ENCODE measurements at regions not wholly inside any gene's neighbourhood (a gene's known extent, or its start where the extent isn't known, plus 50 kb on each side); places are given as distances from the start of the nearest gene placed in this dataset.

- no peaks in the 10 kb centered on the region for H3K27me3 ChIP-seq (ENCODE audit: control insufficient read depth in 3 of 3, insufficient read depth in 3 of 3, low read length in 2 of 3)
- no peak overlapping the region for H3K4me3 ChIP-seq
- no peaks in the 10 kb centered on the region for H3K4me1 ChIP-seq (ENCODE audit: control insufficient read depth in 5 of 5, insufficient read depth in 5 of 5, low read length in 5 of 5)
- H3K9me3 ChIP-seq (ENCODE audit: control insufficient read depth in 4 of 4, insufficient read depth in 3 of 4, low read length in 3 of 4) = no peaks in the 10 kb centered on the region
- ATAC-seq (ENCODE audit: insufficient read depth, low FRiP score) = no peak
- DNase-seq = no peak
- TF ChIP-seq, protein P1, sequence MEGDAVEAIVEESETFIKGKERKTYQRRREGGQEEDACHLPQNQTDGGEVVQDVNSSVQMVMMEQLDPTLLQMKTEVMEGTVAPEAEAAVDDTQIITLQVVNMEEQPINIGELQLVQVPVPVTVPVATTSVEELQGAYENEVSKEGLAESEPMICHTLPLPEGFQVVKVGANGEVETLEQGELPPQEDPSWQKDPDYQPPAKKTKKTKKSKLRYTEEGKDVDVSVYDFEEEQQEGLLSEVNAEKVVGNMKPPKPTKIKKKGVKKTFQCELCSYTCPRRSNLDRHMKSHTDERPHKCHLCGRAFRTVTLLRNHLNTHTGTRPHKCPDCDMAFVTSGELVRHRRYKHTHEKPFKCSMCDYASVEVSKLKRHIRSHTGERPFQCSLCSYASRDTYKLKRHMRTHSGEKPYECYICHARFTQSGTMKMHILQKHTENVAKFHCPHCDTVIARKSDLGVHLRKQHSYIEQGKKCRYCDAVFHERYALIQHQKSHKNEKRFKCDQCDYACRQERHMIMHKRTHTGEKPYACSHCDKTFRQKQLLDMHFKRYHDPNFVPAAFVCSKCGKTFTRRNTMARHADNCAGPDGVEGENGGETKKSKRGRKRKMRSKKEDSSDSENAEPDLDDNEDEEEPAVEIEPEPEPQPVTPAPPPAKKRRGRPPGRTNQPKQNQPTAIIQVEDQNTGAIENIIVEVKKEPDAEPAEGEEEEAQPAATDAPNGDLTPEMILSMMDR (IDR thresholded peaks at IDR 0.05; ENCODE audit: control extremely low read depth, extremely low read depth) = no peak
- WGBS, 2 donors = 91 to 94% methylated on average over 3 of the region's 3 CpGs
- no peaks in the 10 kb centered on the region for H3K36me3 ChIP-seq (ENCODE audit: control insufficient read depth in 4 of 4, insufficient read depth in 4 of 4, low read length in 4 of 4)
- no peak overlapping the region for H3K27ac ChIP-seq (ENCODE audit: low read depth in 1 of 2, low read length in 1 of 2)
- no peak overlapping the region for H3K9ac ChIP-seq (ENCODE audit: insufficient read depth in 1 of 2, low read length in 2 of 2)
These were observed 417.4 kb downstream of the MFSD1 start for GRCh38 chr3:159219231-159219630.

- no peaks in the 10 kb centered on the region for H3K27me3 ChIP-seq (ENCODE audit: control insufficient read depth in 3 of 3, insufficient read depth in 3 of 3, low read length in 2 of 3)
- no peak for ATAC-seq (ENCODE audit: insufficient read depth, low FRiP score)
These were observed 419.5 kb downstream of the MFSD1 start for GRCh38 chr3:159221335-159221734.

GRCh38 chr3:159229116-159229680, 427.3 kb downstream of the MFSD1 start:
- H3K9ac ChIP-seq (ENCODE audit: insufficient read depth in 1 of 2, low read length in 2 of 2) = no peak overlapping the region
- DNase-seq = no peak
- no peaks in the 10 kb centered on the region for H3K27me3 ChIP-seq (ENCODE audit: control insufficient read depth in 3 of 3, insufficient read depth in 3 of 3, low read length in 2 of 3)
- no peaks in the 10 kb centered on the region for H3K4me1 ChIP-seq (ENCODE audit: control insufficient read depth in 5 of 5, insufficient read depth in 5 of 5, low read length in 5 of 5)
- 70 to 82% methylated on average over 5 of the region's 5 CpGs for WGBS, 2 donors
- no peak overlapping the region for H3K4me3 ChIP-seq
- TF ChIP-seq, protein P1 (IDR thresholded peaks at IDR 0.05; ENCODE audit: control extremely low read depth, extremely low read depth) = no peak
- ATAC-seq (ENCODE audit: insufficient read depth, low FRiP score) = no peak
- no peaks in the 10 kb centered on the region for H3K36me3 ChIP-seq (ENCODE audit: control insufficient read depth in 4 of 4, insufficient read depth in 4 of 4, low read length in 4 of 4)
- H3K9me3 ChIP-seq (ENCODE audit: control insufficient read depth in 4 of 4, insufficient read depth in 3 of 4, low read length in 3 of 4) = no peaks in the 10 kb centered on the region
- H3K27ac ChIP-seq (ENCODE audit: low read depth in 1 of 2, low read length in 1 of 2) = no peak overlapping the region

More at GRCh38 chr3:159221335-159221734, 419.5 kb downstream of the MFSD1 start:
- TF ChIP-seq, protein P1 (IDR thresholded peaks at IDR 0.05; ENCODE audit: control extremely low read depth, extremely low read depth) = no peak
- no peak for DNase-seq
- Histone ChIP-seq H3K4me3 (no peak overlapping the region), H3K9ac (ENCODE audit: insufficient read depth in 1 of 2, low read length in 2 of 2) (no peak overlapping the region), H3K9me3 (ENCODE audit: control insufficient read depth in 4 of 4, insufficient read depth in 3 of 4, low read length in 3 of 4) (no peaks in the 10 kb centered on the region), H3K4me1 (ENCODE audit: control insufficient read depth in 5 of 5, insufficient read depth in 5 of 5, low read length in 5 of 5) (no peaks in the 10 kb centered on the region), H3K27ac (ENCODE audit: low read depth in 1 of 2, low read length in 1 of 2) (no peak overlapping the region), H3K36me3 (ENCODE audit: control insufficient read depth in 4 of 4, insufficient read depth in 4 of 4, low read length in 4 of 4) (no peaks in the 10 kb centered on the region)
- 72 to 84% methylated on average over 1 of the region's 1 CpG for WGBS, 2 donors

DNA sequence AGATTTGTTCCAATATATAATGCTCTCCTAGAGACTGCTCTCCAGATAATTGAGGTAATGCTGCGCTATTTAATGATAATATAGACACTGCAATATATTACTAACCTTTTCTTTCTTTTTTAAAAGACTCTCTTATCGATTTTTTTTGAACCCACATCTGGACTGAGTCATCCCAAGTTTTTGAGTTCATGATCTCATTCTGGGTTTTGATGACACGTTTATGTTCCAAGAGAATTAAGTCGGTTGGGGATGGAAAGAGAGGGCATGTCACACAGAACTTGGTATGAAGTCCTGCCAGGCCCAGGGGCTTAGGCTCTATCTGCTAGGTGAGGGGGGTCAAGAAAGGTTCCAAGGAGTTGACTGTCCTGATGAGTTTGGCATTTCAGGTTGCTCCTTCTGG, 431.1 kb downstream of the MFSD1 start:
- TF ChIP-seq, protein P1 (IDR thresholded peaks at IDR 0.05; ENCODE audit: control extremely low read depth, extremely low read depth) = no peak
- WGBS, 2 donors = 77 to 88% methylated on average over 4 of the region's 4 CpGs

More for the DNA sequence above, 431.1 kb downstream of the MFSD1 start:
- H3K4me3 ChIP-seq = no peak overlapping the region
- ATAC-seq (ENCODE audit: insufficient read depth, low FRiP score) (no peak), DNase-seq (no peak)
- H3K4me1 ChIP-seq (ENCODE audit: control insufficient read depth in 5 of 5, insufficient read depth in 5 of 5, low read length in 5 of 5) = no peaks in the 10 kb centered on the region
- no peaks in the 10 kb centered on the region for H3K36me3 ChIP-seq (ENCODE audit: control insufficient read depth in 4 of 4, insufficient read depth in 4 of 4, low read length in 4 of 4)
- H3K9me3 ChIP-seq (ENCODE audit: control insufficient read depth in 4 of 4, insufficient read depth in 3 of 4, low read length in 3 of 4) = no peaks in the 10 kb centered on the region
- H3K27ac ChIP-seq (ENCODE audit: low read depth in 1 of 2, low read length in 1 of 2) = no peak overlapping the region
- no peak overlapping the region for H3K9ac ChIP-seq (ENCODE audit: insufficient read depth in 1 of 2, low read length in 2 of 2)
- H3K27me3 ChIP-seq (ENCODE audit: control insufficient read depth in 3 of 3, insufficient read depth in 3 of 3, low read length in 2 of 3) = no peaks in the 10 kb centered on the region
